Subcutaneous abdominal adipose tissue (tissue), 5 donors: ENCODE measurements at regions not wholly inside any gene's neighbourhood (a gene's known extent, or its start where the extent isn't known, plus 50 kb on each side); places are given as distances from the start of the nearest gene placed in this dataset.

Experiments
- H3K27ac ChIP-seq: one replicate; pipeline ENCODE4 v1.7.0; 2013; ENCODE audit warnings: low read depth, mild to moderate bottlenecking, inconsistent platforms, low read length, moderate library complexity
- H3K27me3 ChIP-seq, 5 donors: one replicate each; pipeline ENCODE4 v1.7.0; 2013; ENCODE audit warnings: low read length in 5 of 5, inconsistent platforms in 1 of 5; ENCODE audit not compliant: control insufficient read depth in 5 of 5, insufficient read depth in 4 of 5
- H3K36me3 ChIP-seq, 5 donors: one replicate each; pipeline ENCODE4 v1.7.0; 2013; ENCODE audit warnings: low read length in 5 of 5; ENCODE audit not compliant: control insufficient read depth in 5 of 5, insufficient read depth in 5 of 5
- H3K4me1 ChIP-seq, 5 donors: one replicate each; pipeline ENCODE4 v1.7.0; 2013; ENCODE audit warnings: low read length in 5 of 5, mild to moderate bottlenecking in 3 of 5, moderate library complexity in 1 of 5; ENCODE audit not compliant: control insufficient read depth in 5 of 5, insufficient read depth in 5 of 5
- H3K4me3 ChIP-seq, 5 donors: one replicate each; pipeline ENCODE4 v1.7.0; 2013; ENCODE audit warnings: low read length in 5 of 5, low read depth in 1 of 5
- H3K9ac ChIP-seq, 5 donors: one replicate each; pipeline ENCODE4 v1.7.0; 2013; ENCODE audit warnings: low read length in 5 of 5, mild to moderate bottlenecking in 4 of 5, moderate library complexity in 3 of 5
- H3K9me3 ChIP-seq, 5 donors: one replicate each; pipeline ENCODE4 v1.7.0; 2013; ENCODE audit warnings: low read length in 5 of 5; ENCODE audit not compliant: control insufficient read depth in 5 of 5
- donor health status: healthy.
- donor health status: healthy.
- donor health status: healthy.
- donor health status: healthy.
- donor health status: healthy.

DNA sequence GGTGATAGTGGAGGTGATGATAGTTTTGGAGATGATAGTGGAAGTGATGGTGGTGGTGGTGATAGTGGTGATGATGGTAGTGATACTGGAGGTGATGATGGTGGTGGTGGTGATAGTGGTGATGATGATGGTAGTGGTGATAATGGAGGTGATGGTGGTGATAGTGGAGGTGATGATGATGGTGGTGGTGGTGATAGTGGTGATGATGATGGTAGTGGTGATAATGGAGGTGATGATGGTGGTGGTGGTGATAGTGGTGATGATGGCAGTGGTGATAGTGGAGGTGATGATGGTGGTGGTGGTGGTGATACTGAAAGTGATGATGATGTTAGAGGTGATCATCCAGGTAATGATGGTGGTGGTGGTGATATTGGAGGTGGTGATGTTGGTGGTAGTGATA is 570.0 kb upstream of the TMEM132C start:
- Histone ChIP-seq H3K4me1 (no peaks in the 10 kb centered on the region), H3K27ac (no peak overlapping the region), H3K36me3 (no peaks in the 10 kb centered on the region), H3K4me3 (no peak overlapping the region), H3K9ac (no peak overlapping the region), H3K27me3 (no peaks in the 10 kb centered on the region), H3K9me3 (peaks cover 0 to 3% (median 0%) of the 10 kb centered on the region in 5 donors)

DNA sequence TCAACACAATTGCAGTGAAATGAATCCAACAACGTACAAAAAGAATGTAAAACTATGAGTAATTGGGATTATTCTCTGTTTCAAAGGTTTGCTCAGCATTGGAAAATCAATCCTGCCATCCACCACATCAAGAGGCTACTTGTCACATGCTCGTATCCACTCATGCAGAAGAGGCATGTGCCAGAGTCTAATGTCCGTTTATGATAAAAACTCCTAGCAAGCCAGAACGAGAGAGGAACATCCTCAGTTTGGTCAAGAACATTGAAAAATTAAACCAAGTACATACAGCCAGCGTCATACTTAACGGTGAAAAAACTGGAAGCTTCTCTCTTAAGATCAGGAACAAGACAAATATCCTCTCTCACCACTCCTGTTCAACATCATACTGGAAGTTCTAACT is 563.9 kb upstream of the TMEM132C start:
- Histone ChIP-seq H3K36me3 (no peaks in the 10 kb centered on the region), H3K4me1 (no peaks in the 10 kb centered on the region), H3K27ac (no peak overlapping the region), H3K4me3 (no peak overlapping the region), H3K9me3 (peaks cover 0 to 3% (median 0%) of the 10 kb centered on the region in 5 donors), H3K9ac (no peak overlapping the region), H3K27me3 (peaks cover 0 to 4% (median 0%) of the 10 kb centered on the region in 5 donors)

DNA sequence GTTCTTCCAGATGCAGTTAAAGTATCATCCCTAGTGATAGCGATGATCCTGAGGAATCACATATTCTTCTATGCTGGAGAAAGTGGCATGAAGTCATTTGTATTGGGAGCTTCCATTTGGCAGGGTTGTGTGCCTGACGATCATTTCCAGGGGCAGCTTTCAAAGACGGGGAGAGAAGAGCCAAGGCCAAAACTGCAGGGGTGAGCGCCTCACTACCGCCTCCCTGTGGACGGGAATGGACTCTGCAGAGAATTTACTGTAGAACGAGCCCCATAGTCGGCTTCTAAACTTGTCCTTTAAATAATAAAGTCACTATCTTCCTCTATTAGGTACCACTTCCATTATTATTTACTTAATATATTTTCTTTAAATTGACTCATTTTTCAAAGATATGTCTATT is 555.9 kb upstream of the TMEM132C start:
- Histone ChIP-seq H3K4me3 (no peak overlapping the region), H3K27me3 (peaks cover 0 to 2% (median 0%) of the 10 kb centered on the region in 5 donors), H3K9ac (no peak overlapping the region), H3K4me1 (peaks cover 0 to 3% (median 0%) of the 10 kb centered on the region in 5 donors), H3K36me3 (no peaks in the 10 kb centered on the region), H3K9me3 (no peaks in the 10 kb centered on the region), H3K27ac (no peak overlapping the region)

DNA sequence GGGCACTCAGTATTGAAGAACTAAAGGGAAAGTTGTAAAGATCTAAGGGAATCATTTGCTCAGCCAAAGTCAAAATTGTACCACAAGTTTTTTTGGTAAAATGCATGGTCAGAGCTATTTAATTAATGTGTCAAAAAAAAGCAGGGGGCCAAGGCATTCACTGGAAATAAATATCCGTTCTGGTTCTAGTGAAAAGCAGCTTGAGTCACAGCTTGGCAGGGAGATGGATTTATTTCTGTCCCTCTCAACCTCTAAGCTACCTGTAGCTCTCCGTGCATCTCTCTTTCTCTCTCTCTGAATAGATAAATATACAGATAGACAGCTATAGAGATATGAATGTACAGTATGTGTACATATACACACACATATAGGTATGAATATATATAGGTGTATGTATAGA is 554.4 kb upstream of the TMEM132C start:
- peaks cover 0 to 3% (median 0%) of the 10 kb centered on the region in 5 donors for H3K4me1 ChIP-seq
- H3K27me3 ChIP-seq: peaks cover 0 to 2% (median 0%) of the 10 kb centered on the region in 5 donors
- H3K9ac ChIP-seq: no peak overlapping the region
- H3K27ac ChIP-seq: no peak overlapping the region
- no peak overlapping the region for H3K4me3 ChIP-seq
- no peaks in the 10 kb centered on the region for H3K36me3 ChIP-seq
- H3K9me3 ChIP-seq: no peaks in the 10 kb centered on the region

DNA sequence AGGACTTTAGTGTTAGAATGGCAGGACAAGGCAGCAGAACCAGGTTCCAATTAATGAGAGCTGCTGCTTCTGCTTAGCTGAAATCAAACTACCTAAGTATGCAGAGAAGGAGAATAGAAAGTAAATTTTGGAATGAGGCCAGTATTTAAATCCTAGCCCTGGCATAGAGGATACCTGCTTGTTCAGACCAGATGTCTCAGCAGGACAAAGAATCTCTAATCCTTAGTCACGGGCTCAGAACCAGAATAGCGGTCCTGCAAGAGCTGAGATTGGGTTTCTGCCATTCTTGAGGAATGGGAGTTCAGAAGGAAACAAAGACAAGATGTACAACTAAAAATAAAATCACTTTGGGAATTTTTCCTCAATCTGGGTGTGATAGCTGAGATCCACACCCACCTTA is 550.8 kb upstream of the TMEM132C start:
- Histone ChIP-seq H3K9ac (no peak overlapping the region), H3K36me3 (no peaks in the 10 kb centered on the region), H3K27ac (no peak overlapping the region), H3K4me3 (no peak overlapping the region), H3K4me1 (no peaks in the 10 kb centered on the region), H3K9me3 (no peaks in the 10 kb centered on the region), H3K27me3 (peaks cover 0 to 3% (median 0%) of the 10 kb centered on the region in 5 donors)

DNA sequence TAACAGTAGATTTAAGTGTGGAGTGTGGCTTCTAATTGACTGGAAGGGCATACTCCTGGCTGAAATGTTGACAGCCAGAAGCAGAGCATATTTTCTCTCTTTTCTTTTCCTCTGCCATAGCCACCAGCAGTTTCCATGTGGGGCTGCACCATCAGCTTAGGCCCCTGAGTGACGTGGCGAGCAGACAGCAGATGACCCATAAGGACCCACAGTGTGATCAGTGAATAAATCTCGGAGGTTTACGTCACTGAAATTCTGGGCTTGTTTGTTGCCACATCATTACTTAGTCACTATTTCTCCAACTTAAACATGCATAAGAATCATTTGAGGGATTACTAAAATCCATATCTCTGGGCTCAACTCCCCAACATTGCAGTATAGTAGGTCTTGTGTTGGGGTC is 549.7 kb upstream of the TMEM132C start:
- no peak overlapping the region for H3K4me3 ChIP-seq
- no peak overlapping the region for H3K27ac ChIP-seq
- no peak overlapping the region for H3K9ac ChIP-seq
- H3K4me1 ChIP-seq: no peaks in the 10 kb centered on the region
- peaks cover 0 to 3% (median 0%) of the 10 kb centered on the region in 5 donors for H3K27me3 ChIP-seq
- H3K9me3 ChIP-seq: no peaks in the 10 kb centered on the region
- H3K36me3 ChIP-seq: no peaks in the 10 kb centered on the region

- no peaks in the 10 kb centered on the region for H3K9me3 ChIP-seq
- no peaks in the 10 kb centered on the region for H3K36me3 ChIP-seq
- no peak overlapping the region for H3K27ac ChIP-seq
- no peak overlapping the region for H3K4me3 ChIP-seq
- no peaks in the 10 kb centered on the region for H3K4me1 ChIP-seq
- H3K27me3 ChIP-seq: peaks cover 0 to 3% (median 0%) of the 10 kb centered on the region in 5 donors
- no peak overlapping the region for H3K9ac ChIP-seq
Observed at GRCh38 chr12:127720334-127720733, 546.6 kb upstream of the TMEM132C start.

- H3K9me3 ChIP-seq: no peaks in the 10 kb centered on the region
- peaks cover 0 to 3% (median 0%) of the 10 kb centered on the region in 5 donors for H3K27me3 ChIP-seq
- no peaks in the 10 kb centered on the region for H3K36me3 ChIP-seq
- no peak overlapping the region for H3K27ac ChIP-seq
- H3K4me3 ChIP-seq: no peak overlapping the region
- H3K4me1 ChIP-seq: no peaks in the 10 kb centered on the region
- no peak overlapping the region for H3K9ac ChIP-seq
Observed at GRCh38 chr12:127722611-127723010, 544.4 kb upstream of the TMEM132C start.

DNA sequence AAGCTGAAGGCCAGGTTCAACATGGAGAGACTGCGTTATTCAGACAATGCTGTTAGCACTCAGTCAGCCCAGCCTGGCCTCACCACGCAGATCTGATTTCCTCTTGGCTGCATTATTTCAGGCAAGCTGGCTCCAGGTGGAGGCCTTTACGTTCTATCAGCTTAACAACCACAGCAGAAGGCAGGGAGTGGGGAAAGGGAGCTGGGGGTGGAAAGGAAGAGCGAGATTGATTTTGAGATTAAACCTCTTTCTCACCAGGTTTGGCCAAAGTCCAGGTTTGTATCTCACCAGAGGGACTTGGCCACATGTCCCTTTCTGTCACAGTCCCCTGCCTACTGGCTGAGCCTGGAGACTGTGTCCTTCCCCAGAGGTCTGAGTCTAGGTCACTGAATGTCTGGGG is 543.7 kb upstream of the TMEM132C start:
- Histone ChIP-seq H3K27me3 (peaks cover 0 to 3% (median 0%) of the 10 kb centered on the region in 5 donors), H3K9ac (no peak overlapping the region), H3K36me3 (no peaks in the 10 kb centered on the region), H3K27ac (no peak overlapping the region), H3K4me1 (no peaks in the 10 kb centered on the region), H3K9me3 (no peaks in the 10 kb centered on the region), H3K4me3 (no peak overlapping the region)

- Histone ChIP-seq H3K9ac (no peak overlapping the region), H3K9me3 (no peaks in the 10 kb centered on the region), H3K4me1 (no peaks in the 10 kb centered on the region), H3K36me3 (no peaks in the 10 kb centered on the region), H3K4me3 (no peak overlapping the region), H3K27me3 (no peaks in the 10 kb centered on the region), H3K27ac (no peak overlapping the region)
Observed at GRCh38 chr12:127726671-127727315, 540.2 kb upstream of the TMEM132C start.
